Transverse colon (tissue), 3 donors: ENCODE measurements at regions not wholly inside any gene's neighbourhood (a gene's known extent, or its start where the extent isn't known, plus 50 kb on each side); places are given as distances from the start of the nearest gene placed in this dataset.

ENCODE experiments used
- CTCF ChIP-seq, 5 experiments: fragments of 200-600 bp in 3 of 5; fragments of 450-650 bp in 2 of 5; sonication (generic) in 3 of 5; IDR thresholded peaks; 1 replicate in 2 of 5; 2 replicates in 3 of 5; pipeline ENCODE4 v1.5.1; 2016 to 2017; ENCODE audit warnings: antibody characterized with exemption in 5 of 5, inconsistent platforms in 3 of 5, mild to moderate bottlenecking in 2 of 5, moderate library complexity in 1 of 5
- EP300 ChIP-seq: sonication (generic); formaldehyde crosslinking; IDR thresholded peaks from one replicate; pipeline ENCODE4 v1.6.1; 2017; ENCODE audit warnings: antibody characterized with exemption, low read depth
- POLR2A ChIP-seq: fragments of 450-650 bp; IDR thresholded peaks from one replicate; pipeline ENCODE4 v1.6.1; 2016; ENCODE audit warnings: antibody characterized with exemption, mild to moderate bottlenecking, moderate library complexity

DNA sequence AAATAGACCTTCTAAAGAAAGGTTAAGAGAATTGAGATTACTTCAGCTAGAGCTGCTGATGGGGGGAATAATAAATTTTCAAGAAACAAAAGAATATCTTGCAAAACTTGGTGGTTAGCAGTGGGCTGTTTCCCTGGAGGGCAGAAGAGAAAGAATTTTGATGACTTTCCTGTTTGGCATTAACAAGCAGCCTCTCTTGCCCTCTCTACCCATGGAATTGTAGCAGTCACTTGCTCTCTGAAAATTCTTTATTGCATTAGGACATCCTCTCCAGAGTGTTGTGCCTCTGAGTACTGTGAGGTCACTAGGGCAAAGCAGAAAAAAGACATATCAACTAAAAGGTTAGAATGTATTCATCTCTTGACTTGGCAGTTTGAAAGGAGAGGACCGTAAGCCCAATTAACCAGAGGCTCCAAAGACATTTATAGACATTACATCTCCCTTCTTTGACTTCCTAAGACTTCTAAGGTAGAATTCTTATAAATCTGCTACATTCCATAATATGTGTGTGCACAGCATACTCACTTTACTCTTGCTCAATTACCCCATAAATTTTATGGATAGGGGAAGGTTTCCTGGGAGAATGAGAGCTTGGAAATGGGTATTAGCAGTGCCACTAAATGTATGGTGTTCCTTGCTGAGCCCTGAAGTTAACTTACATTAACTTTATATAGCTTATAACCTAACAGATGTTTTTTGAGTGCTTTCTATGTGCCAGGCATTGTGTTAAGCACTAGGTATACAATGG is 215.3 kb downstream of the KIF20B start:
- no peak for TF ChIP-seq CTCF (IDR thresholded peaks at IDR 0.05)
- no peak for TF ChIP-seq POLR2A
- no peak for TF ChIP-seq EP300
